Mesenteric fat pad (tissue), 1 donor: ENCODE measurements at regions not wholly inside any gene's neighbourhood (a gene's known extent, or its start where the extent isn't known, plus 50 kb on each side); places are given as distances from the start of the nearest gene placed in this dataset.
"Not testable (repeated sequence)": the region's sequence is repeated elsewhere in the genome, so short reads cannot be mapped to it uniquely, and the experiment has no call there.

ENCODE experiments used
- DNase-seq: peaks from one replicate; pipeline ENCODE4 v3.0.0-alpha.2; 2020; ENCODE audit warnings: low spot score
- donor health status: DM: yes; HTN: yes; CAD: no.

DNA sequence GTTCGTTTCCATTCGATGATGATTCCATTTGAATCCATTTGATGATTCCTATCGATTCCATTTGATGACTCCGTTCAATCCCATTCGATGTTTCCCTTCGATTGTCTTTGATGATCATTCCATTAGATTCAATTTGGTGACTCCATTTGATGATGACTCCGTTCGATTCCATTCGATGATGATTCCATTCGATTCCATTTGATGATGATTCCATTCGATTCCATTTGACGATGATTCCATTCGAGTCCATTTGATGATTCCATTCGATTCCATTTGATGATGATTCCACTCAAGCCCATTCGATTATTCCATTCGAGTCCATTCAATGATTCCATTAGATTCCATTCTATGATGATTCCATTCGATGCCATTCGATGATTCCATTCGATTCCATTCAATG is 2730.6 kb downstream of the RPIA start:
- not testable (repeated sequence) for DNase-seq

DNA sequence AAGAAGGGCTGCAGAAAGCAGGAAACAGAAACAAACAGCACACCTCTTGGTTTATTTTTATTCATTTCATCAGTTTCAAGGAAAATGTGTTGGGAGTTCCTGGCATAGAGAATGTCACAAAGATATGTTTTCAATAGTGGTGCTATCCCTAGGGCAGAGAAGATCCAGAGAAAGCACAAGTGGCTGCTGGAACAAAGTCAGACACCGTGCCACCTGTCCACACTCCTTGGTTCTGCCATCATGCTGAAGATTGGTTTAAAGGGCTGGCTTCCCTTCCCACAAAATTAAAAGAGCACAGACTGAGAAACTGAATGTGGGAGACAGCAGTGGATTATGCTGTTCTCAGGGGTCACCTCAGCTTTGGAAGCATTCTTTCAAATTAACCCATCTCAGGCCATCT is 2735.7 kb downstream of the RPIA start:
- peak; percentile 87 for DNase-seq

DNA sequence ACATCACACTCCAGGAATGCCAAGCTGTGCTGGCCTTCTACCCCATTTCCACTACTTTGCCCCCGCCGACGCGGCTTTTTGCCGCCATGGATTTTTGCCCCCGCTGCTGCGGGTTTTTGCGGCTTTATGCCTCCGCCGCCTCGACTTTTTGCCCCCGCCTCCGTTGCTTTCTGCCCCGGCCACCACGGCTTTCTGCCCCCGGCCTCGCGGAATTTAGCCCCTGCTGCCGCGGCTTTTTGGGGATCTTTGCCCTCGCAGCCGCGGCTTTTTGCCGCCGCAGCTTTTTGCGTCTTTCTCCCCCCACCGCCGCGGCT is 2750.4 kb downstream of the RPIA start:
- DNase-seq = peak; percentile 87

DNA sequence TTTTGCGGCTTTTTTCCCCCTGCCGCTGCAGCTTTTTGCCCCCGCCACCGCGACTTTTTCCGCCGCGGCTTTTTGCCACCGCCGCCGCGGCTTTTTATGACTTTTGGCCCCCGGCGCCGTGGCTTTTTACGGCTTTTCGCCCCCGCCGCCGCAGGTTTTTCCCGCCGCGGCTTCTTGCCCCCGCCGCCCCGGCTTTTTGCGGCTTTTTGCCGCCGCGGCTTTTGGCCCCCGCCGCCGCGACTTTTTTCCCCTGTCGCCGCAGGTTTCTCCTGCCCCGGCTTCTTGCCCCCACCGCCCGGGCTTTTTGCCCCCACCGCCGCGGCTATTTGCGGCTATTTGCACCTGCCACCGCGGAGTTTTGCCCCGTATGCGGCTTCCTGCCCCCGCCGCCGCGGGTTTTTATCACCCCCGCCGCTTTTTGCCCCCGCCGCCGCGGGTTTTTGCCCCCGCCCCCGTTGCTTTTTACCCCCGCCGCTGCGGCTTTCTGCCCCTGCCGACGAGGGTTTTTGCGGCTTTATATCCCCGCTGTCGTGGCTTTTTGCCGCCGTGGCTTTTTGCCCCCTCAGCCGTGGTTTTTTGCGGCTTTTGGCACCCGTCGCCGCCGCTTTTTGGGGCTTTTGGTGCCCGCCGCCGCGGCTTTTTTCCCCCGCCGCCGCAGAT is 2750.9 kb downstream of the RPIA start:
- peak; percentile 92 for DNase-seq

DNA sequence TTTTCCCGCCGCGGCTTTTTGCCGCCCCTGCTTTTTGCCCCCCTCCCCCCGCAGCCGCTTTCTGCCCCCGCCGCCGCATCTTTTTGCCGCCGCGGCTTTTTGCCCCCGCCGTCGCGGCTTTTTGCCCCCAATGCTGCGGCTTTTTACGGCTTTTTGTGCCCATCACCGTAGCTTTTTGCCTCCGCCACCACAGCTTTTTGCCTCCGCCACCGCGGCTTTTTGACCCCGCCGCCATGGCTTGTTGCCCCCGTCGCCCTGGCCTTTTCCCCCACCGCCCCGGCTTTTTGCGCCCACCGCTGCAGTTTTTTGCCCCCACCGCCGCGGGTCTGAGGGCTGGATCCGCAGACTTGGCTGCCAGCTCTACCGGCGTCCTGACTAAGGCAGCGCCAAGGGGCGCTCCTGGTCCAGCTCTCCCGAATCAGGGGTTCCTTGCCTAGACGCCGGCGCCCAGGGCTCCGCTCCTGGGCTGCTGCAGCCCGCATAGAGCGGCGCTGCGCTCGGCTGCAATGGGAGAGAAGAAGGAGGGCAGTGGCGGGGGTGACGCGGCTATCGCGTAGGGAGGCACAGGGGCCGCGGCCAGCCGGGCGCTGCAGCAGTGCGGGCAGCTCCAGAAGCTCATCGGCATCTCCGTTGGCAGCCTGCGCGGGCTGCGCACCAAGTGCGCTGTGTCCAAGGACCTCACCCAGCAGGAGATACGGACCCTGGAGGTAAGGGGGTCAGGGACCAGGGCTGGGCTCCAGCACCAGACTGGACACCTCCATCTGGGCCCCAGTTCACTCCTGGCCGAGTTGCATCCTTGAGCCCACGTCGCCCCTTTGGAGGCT is 2751.6 kb downstream of the RPIA start:
- not testable (repeated sequence) for DNase-seq

DNA sequence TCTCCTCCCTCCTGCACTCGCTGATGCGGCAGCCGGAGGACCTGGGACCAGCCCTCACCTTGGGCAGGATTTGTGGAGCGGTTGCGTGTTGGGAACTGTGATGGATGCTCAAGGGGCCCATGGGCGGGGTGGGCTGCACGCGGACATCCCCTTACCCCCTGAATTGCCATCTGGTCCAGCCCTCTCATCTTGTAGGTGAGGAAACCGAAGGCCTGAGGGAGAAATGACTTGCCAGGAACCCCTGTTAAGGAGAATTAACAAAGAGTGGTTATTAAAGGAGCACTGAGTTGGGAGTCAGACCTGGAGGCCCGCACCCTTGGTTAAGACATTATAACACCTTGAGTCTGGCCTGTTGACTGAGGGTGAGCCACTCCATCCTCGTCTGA is 2752.2 kb downstream of the RPIA start:
- not testable (repeated sequence) for DNase-seq

DNA sequence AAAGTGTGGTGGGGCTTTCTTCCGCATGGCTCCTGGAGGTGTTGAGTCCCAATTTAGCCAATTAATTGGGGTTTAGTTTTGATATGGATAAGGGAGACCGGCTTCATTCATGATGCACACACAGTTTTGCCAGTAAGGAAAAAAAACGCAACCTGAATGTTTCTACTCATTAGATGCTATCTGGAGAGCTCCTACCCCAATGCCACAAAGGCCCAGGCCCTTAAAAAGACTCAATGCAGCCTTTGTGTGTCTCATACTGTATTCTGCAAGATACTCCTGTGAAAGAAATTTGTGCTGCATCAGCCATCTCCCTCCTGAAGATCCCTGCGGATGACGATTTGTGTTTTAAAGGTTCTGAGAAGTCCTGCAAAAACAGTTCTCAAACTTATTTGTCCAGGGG is 2754.2 kb downstream of the RPIA start:
- DNase-seq = not testable (repeated sequence)

DNA sequence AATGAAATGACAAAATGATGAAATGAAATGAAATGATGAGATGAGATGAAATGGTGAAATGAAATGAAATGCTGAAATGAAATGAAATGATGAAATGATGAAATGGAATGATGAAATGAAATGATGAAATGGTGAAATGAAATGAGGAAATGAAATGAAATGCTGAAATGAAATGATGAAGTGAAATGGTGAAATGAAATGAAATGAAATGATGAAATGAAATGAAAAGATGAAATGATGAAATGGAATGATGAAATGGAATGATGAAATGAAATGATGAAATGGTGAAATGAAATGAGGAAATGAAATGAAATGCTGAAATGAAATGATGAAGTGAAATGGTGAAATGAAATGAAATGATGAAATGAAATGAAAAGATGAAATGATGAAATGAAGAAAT is 2755.0 kb downstream of the RPIA start:
- DNase-seq = not testable (repeated sequence)

DNA sequence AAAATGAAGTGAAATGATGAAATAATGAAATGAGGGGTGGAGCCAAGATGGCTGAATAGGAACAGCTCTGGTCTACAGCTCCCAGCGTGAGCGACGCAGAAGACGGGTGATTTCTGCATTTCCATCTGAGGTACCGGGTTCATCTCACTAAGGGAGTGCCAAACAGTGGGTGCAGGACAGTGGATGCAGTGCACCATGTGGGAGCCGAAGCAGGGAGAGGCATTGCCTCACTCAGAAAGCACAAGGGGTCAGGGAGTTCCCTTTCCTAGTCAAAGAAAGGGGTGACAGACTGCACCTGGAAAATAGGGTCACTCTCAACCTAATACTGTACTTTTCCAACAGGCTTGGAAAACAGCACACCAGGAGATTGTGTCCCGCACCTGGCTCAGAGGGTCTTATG is 2755.4 kb downstream of the RPIA start:
- not testable (repeated sequence) for DNase-seq

DNA sequence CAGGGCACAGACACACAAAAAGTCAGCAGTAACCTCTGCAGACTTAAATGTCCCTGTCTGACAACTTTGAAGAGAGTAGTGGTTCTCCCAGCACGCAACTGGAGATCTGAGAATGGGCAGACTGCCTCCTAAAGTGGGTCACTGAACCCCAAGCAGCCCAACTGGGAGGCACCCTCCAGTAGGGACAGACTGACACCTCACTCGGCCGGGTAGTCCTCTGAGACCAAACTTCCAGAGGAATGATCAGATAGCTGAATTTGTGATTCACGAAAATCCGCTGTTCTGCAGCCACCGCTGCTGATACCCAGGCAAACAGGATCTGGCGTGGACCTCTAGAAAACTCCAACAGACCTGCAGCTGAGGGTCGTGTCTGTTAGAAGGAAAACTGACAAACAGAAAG is 2756.0 kb downstream of the RPIA start:
- DNase-seq = not testable (repeated sequence)

DNA sequence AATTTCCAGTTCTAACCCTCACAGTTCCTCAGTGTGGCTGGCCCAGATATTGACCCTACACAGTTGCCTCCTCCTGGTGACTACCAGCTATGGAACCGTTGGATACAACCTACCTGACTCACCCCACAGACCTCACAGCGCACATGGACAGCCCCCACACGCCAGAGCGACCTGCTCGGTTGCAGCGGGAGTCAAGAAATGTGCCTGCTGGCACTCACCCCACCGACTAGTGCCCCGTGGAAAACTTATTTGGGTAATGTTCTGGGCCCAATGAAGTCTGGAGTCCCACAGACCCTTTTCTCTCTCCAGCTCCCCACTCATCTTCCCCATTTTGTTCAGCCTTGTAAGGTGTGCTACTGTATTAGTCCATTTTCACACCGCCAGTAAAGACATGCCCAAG is 2770.8 kb downstream of the RPIA start:
- not testable (repeated sequence) for DNase-seq

DNA sequence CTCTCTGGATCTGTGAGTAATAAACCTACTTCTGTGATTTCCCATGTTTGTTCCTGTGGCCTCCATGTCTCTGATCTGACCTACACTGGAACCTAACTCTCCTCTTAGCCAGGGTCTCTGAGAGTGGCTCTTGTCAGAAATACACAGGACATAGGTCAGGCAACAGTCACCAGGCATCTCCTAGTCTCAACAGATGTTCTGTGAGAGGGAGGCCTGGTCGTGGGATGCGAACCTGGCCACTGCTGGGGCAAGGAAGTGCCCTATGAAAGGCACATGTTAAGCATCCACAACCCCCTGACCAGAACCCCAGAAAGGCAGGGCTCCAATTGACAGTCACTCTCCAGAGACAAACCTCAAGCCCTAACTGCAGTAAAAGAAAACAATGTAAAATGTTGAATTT is 2771.5 kb downstream of the RPIA start:
- DNase-seq = peak; percentile 89

DNA sequence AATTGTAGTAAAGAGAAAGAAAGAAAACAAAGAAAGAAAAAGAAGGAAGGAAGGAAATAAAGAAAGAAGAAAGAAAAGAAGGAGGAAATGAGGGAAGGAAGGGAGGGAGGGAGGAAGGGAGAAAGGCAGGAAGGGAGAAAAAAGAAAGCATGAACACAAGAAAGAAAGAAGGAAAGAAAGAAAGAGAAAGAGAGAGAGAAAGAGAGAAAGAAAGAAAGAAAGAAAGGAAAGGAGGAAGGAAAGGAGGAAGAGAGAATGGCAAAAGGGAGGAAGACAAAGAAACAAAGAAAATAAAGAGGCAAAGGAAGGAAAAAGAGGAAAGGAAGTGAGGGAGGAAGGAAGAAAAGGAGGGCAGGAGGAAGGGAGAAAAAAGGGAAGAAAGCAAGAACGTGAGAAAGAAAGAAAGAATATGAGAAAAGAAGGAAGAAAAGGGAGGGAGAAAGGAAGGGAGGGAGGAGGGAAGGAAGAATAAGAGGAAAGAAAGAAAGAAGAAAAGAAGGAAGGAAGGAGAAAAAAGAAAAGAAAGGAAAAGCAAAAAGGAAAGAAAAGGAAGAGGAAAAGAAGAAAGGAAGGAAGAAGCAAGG is 2775.4 kb downstream of the RPIA start:
- not testable (repeated sequence) for DNase-seq

DNA sequence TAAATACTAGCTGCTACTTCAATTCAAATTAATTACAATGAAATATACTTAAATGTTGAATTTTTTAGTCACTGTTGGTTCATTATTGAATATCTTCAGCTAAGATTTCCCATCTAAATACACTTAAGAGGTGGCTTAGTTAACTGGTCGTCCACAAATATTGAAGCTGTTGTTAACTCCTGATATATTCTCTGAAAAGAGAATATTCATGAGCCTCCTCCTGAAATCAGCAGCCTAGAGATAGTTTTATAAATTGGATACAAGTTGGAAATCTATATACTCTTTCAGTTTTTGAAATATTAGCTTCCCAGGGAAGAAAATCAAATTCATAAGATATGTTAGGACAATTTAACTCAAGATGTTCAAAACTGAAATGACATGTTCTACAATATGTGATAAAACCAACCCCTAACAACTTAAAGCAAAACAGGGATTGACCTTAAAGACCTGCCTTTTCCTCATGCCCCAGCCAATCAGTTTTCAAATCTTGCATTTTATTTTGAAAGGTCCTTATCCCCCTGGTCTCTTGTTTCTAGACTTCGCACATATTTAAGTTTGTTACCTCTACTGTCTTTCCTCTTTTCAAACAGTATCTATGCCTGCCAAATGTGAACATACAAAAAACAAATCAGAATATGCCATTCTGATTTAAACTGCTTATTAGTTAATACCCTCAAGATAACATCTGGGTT is 2784.9 kb downstream of the RPIA start:
- not testable (repeated sequence) for DNase-seq

DNA sequence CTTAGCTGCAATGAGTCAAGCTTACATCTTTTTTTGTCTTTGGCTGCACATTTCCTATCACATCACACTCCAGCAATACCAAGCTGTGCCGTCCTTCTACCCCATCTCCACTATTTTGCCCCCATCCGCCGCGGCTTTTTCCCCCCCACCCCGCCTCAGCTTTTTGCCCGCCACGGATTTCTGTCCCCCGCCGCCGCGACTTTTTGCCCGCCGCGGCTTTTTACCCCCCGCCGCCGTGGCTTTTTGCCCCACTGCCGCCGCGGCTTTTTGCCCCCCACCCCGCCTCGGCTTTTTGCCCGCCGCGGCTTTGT is 2785.4 kb downstream of the RPIA start:
- not testable (repeated sequence) for DNase-seq

DNA sequence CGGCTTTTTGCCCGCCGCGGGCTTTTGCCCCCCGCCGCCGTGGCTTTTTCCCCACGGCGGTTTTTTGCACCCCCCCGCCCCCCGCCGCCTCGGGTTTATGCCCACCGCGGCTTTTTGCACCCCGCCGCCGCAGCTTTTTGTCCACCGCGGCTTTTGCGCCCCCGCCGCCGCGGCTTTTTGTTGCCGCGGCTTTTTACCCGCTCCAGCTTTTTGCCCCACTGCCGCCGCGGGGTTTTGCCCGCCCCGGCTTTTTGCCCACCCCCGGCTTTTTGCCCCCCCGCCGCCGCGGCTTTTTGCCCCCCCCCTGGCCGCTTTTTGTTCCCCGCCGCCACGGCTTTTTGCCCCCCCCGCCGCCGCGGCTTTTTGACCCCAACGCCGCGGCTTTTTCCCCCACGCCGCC is 2785.8 kb downstream of the RPIA start:
- not testable (repeated sequence) for DNase-seq

DNA sequence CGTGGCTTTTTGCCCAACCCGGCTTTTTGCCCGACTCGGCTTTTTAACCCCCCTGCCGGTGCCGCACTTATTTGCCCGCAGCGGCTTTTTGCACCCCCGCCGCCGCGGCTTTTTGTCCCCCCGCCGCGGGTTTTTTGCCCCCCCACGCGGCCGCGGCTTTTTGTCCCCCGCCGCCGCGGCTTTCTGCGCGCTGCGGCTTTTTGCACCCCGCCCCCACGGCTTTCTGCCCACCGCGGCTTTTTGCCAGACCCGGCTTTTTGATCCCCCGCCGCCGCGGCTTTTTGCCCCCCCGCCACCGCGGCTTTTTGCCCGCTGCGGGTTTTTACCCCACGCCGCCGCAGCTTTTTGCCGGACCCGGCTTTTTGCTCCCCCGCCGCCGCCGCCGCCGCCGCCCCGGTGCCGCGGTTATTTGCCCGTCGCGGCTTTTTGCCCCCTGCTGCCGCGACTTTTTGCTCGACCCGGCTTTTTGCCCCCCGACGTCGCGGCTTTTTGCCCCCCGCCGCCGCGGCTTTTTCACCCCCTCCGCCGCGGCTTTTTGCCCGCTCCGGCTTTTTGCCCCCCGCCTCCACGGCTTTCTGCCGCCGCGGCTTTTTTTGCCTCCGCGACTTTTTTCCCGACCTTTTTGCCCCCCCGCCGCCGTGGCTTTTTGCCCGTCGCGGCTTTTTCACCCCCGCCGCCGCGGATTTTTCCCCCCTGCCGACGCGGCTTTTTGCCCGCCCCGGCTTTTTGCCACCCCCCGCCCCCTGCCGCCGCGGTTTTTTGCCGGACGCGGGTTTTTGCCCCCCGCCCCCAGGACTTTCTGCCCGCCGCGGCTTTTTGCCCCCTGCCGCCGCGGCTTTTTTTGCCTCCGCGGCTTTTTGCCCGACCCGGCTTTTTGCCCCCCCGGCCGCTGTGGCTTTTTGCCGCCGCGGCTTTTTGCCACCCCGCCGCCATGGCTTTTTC is 2786.5 kb downstream of the RPIA start:
- DNase-seq = peak; percentile 90

DNA sequence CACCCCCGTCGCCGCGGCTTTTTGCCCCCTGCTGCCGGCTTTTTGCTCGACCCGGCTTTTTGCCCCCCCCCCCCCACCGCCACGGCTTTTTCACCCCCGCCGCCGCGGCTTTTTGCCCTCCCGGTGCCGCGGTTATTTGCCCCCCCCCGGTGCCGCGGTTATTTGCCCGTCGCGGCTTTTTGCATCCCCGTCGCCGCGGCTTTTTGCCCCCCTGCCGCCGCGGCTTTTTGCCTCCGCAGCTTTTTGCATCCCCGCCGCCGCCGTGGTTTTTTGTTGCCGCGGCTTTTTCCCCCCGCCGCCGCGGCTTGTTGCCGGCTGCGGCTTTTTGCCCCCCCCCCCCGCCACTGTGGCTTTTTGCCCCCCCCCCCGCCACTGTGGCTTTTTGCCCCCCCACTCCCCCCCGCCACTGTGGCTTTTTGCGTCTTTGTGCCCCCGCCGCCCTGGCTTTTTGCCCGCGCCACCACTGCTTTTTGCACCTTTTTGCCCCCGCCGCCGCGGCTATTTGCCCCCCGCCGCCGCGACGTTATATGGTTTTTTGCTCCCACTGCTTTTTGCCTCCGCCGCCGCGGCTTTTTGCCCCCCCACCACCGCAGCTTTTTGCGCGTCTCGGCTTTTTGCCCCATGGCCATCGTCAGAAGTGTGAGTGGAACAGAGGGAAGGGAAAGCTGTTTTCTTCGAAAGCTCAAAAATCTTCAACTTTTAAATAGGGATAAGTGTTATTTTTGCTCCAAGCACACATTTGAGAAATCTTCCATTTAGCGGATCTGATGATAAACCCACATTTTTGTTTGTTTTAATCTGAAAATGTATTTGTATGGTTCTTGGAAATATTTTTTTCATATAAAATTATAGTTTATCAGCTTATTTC is 2787.6 kb downstream of the RPIA start:
- DNase-seq = peak; percentile 90

DNA sequence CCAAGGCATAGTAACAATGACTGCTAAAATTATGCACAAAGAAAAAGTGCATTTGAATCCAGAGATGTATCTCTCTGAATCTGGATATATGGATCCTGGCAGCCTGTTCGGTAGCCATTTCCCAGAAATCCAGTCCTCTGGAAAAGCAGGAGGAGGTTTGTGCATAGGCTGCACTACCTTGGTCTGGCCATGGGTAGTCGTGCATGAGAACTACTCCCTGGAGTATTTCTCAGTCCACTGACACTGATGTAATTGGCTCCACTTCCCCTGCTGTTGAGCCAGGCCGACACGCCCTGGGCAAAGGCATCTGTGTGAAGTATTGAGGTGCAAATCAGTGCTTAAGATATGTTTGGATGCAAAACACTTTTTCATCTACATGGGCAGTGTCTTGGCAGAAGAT is 2793.8 kb downstream of the RPIA start:
- DNase-seq = not testable (repeated sequence)
